GM21717 (cell line): ENCODE measurements at regions not wholly inside any gene's neighbourhood (a gene's known extent, or its start where the extent isn't known, plus 50 kb on each side); places are given as distances from the start of the nearest gene placed in this dataset.
"Not testable (repeated sequence)": the region's sequence is repeated elsewhere in the genome, so short reads cannot be mapped to it uniquely, and the experiment has no call there.

Source experiments
- ATAC-seq: cut with Tn5 transposase; IDR thresholded peaks from one replicate; pipeline ENCODE4 v1.9.1; 2021; ENCODE audit warnings: mild to moderate bottlenecking, moderate library complexity; ENCODE audit not compliant: unreplicated experiment

GRCh38 chr13:86253497-86253896 lies 454.3 kb upstream of the SLITRK6 start:
- not testable (repeated sequence) for ATAC-seq

DNA sequence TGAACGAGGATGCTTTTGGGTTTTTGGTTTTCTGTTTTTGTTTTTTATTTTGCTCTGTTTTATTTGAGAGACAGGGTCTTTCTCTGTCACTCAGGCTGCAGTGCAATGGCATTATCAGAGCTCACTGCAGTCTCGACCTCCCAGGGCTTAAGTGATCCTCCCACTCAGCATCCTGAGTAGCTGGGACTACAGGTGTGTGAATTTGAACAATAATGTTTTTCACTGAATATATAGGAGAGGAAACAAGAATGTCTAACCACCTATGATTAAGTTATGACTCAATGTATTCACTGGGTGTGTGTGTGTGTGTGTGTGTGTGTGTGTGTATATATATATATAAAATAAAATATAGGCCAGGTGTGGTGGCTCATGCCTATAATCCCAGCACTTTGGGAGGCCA lies 456.6 kb upstream of the SLITRK6 start:
- not testable (repeated sequence) for ATAC-seq

GRCh38 chr13:86269511-86269910 lies 470.3 kb upstream of the SLITRK6 start:
- ATAC-seq: no peak

DNA sequence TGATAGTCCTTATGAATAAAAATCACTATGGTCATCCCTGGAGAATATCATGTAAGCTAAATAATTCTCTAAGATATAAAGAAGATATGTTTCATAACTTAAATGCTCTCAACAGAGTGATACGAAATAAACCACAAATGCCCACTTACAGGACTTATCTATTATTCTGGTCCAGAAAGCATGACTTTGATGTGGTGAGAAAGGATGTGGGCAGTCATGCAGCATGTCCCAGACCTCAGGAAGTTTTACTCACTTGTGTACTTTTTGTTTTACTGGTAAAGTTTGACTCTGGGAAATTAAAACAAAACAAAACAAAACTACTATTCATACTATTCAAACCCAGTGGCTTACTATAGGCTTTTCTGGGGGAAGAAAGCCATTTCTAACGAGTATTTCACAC lies 483.2 kb upstream of the SLITRK6 start:
- no peak for ATAC-seq

DNA sequence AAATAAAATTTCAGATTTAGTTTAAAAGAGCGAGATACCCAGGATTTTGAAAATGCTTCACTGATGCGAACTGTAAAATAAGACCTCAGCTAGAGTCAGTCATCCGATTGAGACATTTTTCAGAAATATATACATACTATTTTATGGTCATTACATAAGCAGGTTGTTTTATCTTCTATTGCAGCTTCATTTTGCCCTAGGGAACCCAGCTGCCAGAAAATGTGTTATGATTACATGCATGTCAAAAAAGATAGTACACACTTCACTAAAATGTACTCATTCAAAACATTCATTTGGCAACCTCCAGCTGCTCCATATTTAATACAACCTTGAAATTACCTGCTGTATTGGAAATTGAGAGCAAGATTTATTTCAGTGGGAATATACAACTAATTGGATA lies 483.8 kb upstream of the SLITRK6 start:
- no peak for ATAC-seq

DNA sequence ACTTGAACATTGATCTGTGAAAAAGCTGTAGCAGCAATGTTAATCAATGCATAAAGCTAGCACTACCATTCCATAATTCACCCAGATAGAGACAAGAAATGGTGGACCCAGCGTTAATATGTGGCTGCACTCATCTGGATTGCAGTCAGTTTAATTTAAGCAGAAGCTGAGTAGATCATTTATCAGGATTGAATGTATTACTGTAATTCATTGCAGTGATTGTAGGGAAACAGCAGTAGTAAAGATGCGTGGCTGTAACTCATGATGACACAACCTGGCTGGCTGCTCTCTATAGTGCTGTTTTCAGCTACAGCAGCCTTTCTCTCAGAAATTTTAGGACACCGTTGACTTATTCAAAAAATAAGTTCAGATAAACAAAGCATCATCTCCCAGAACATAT lies 499.5 kb upstream of the SLITRK6 start:
- ATAC-seq: no peak

DNA sequence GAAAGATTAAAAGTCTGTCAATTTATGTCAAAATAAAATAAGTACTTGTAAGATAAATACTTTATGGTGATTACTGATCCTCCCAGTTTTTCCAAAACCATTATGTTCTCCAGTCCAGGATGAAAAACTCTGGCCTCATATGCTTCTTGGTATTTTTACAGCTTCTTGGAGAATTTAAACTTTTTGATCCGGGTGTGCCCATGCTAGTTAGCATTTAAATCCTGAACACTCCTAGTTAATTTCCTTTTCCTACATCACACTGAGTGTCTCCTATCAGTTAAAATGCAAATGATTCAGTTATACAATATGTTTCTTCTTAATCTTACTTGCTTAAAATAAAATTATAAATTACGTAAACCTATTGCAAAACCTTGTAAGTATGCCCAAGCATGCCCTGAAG lies 499.9 kb upstream of the SLITRK6 start:
- ATAC-seq: no peak

- no peak for ATAC-seq
Observed at GRCh38 chr13:86309881-86310280, 510.7 kb upstream of the SLITRK6 start.

- no peak for ATAC-seq
Observed at GRCh38 chr13:86313421-86313820, 514.2 kb upstream of the SLITRK6 start.

DNA sequence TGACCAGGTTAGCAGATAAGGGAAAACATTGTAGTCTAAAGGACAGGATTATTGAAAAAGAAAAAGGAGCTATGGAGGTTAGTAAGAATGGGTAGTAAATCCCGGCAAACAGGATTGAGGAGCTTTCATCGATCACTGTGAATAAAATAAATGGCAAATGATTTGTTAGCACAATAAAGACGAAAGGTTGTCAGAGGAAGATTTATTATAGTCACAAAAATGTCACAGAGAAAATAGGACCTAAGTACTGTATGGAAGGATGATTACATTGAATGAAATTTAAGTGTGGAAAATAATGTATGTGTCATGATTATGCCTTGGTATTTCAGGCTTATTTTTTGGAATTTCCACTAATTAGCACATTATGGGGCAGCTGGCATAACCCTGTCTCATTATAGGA lies 519.2 kb upstream of the SLITRK6 start:
- ATAC-seq: no peak

- no peak for ATAC-seq
Observed at GRCh38 chr13:86324191-86324590, 525.0 kb upstream of the SLITRK6 start.

- ATAC-seq: no peak
Observed at GRCh38 chr13:86355301-86355700, 556.1 kb upstream of the SLITRK6 start.

GRCh38 chr13:86357106-86357505 lies 557.9 kb upstream of the SLITRK6 start:
- no peak for ATAC-seq

DNA sequence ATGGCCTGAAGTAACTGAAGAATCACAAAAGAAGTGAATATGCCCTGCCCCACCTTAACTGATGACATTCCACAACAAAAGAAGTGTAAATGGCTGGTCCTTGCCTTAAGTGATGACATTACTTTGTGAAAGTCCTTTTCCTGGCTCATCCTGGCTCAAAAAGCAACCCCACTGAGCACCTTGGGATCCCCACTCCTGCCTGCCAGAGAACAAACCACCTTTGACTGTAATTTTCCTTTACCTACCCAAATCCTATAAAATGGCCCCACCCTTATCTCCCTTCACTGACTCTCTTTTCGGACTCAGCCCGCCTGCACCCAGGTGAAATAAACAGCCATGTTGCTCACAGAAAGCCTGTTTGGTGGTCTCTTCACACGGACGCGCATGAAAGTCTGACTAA lies 564.5 kb upstream of the SLITRK6 start:
- ATAC-seq: not testable (repeated sequence)

DNA sequence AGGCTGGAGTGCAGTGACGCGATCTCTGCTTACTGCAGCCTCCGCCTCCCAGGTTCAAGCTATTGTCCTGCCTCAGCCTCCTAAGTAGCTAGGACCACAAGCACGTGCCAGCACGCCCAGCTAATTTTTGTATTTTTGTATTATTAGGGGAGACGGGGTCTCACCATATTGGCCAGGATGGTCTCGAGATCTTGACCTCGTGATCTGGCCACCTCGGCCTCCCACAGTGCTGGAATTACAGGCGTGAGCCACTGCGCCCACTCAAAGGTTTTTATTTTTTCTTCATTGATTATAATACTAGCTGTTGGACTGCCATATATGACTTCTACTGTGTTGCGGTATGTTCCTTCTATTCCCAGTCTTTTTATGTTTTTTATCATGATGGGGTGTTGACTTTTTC lies 569.7 kb upstream of the SLITRK6 start:
- ATAC-seq: no peak

GRCh38 chr13:86377451-86377850 lies 578.2 kb upstream of the SLITRK6 start:
- ATAC-seq: no peak

DNA sequence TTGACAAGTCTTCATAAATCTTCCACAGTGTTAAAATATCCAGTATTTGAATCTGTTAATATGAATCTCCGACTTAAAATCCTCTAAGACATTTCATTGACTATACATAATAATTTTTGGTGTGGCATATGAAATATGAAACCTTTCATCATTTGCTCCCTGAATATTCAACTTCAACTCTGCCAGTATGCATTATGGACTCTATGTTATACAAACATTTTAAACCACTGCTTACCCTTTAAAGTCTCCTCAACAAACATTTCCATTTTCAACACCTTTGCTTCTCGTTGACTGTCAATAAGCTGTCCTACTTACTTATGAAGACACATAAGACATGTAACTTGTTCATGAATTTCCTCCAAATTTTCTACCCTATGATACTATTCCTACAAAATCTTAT lies 579.4 kb upstream of the SLITRK6 start:
- no peak for ATAC-seq

DNA sequence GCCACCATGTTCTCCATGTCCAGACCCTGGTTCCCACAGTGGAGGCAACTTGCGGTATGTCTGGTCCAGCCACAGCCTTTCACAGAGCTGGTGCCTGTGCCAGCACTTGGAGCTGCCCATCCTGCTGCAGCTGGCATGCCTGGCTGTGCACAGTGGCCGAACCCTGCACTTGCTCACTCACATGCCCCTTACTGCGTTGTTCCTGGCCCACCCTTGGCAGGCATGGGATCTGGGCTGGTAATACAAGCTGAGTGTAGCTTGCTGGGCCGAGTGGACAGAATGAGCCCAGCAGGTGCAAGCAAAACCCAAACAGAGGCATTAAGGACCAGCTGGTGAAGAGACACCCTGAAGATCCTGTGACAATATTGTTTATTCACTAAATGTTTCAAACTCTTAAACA lies 583.9 kb upstream of the SLITRK6 start:
- ATAC-seq: no peak

DNA sequence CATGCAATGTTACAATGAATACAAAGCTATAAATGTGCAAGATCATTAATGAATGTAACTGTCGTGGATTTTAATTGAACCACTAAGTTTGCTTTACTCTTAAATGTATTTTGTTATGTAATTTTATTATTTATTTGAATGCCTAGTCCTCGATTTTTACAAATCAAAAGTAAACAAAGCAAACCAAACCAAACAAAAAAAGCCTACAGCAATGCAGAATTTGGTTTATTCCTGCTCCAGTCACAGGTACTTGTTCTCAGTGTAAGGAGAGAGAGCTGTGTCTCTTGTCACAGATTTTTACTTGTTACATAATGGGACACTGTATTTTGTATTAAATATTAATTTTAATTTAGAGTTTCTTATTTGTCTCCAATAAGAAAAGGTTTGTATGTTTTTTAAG lies 584.3 kb upstream of the SLITRK6 start:
- ATAC-seq: no peak

GRCh38 chr13:86397635-86398034 lies 598.4 kb upstream of the SLITRK6 start:
- ATAC-seq: no peak

DNA sequence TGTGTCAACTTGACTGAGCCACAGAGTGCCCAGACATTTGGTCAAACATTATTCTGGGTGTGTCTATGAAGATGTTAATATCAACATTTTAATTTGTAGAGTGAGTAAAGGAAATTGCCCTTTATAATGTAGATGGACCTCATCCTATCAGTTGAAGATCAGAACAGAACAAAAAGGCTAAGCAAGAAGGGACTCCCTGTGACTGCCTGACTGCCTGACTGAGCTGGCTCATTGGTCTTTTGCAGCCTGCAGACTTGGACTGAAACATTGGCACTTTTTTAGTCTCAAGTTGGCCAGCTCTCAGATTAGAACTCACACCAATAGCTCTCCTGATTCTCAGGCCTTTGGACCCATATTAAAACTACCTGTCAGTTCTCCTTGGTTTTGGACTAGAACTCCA lies 600.4 kb upstream of the SLITRK6 start:
- ATAC-seq: no peak

GRCh38 chr13:86402500-86402899 lies 603.3 kb upstream of the SLITRK6 start:
- ATAC-seq: no peak

DNA sequence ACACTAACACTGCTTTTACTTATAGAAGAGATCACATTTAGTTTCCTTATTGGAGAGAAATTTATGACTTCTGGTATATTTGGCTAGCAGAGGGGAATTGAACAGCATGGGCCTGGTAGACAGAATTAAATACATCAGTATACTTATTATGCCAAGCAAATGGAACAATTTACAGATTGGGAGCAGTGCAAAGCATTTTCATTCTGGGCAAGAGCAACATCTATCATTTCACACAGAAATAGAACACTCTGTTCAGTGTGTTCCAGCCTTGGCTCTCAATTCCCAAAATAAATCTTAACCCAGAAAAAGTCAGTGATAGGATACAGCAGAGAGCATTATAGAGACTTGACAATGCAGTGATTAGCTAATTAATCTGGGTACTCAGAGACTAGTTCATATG lies 604.0 kb upstream of the SLITRK6 start:
- ATAC-seq: no peak
